ENCODE measurements at regions not wholly inside any gene's neighbourhood (a gene's known extent, or its start where the extent isn't known, plus 50 kb on each side); places are given as distances from the start of the nearest gene placed in this dataset.

DNA sequence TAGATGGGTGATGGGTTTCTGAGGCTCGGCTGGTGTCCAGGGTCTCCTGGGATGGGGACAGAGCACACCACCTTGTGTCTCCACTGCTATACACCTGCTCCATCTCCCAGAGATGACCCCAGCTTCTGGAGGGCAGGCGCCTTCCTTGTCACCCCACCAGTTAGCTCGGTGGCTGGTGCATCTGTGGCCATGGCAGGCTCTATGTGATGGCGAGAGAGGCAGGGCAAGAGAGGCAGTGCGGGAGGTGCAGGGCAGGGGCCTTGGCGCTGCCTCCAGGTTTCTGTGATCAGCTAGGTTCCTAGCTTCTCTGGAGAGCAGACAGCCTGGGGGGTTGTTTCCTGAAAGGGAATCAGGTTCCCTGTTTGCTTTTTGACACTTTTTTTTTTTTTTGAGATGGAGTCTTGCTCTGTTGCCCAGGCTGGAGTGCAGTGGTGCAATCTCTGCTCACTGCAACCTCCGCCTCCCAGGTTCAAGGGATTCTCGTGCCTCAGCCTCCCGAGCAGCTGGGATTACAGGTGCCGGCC is 69.0 kb upstream of the ZNF536 start:
- ChIA-PET CTCF (no interaction called here), POLR2A (no interaction called here)
- no peak for DNase-seq (ENCODE audit: extremely low spot score)
- no peak for TF ChIP-seq CTCF (IDR thresholded peaks at IDR 0.05; ENCODE audit: control extremely low read depth, extremely low read depth, low read depth, missing control alignments)

DNA sequence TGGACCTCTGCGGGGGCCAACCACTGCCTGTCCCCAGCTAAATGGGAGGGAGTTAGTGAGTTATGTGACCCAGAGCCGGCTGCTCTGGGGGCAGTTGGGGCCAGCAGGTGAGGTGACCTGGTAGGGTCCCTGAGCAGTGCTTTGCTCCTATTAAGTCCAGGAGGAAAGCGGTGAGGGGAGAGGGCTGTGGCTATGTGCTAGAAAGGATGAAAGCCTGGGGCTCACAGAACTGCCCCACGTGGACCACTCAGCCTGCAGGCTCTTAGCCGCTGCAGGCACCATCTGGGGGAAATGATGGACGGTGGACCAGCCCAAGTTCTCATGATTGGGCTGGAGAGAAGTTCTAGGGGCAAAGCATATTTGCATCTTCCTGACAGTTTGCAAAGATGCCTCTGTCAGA is 67.6 kb upstream of the ZNF536 start:
- TF ChIP-seq CTCF (IDR thresholded peaks at IDR 0.05; ENCODE audit: control extremely low read depth, extremely low read depth, low read depth, missing control alignments), result no peak
- POLR2A ChIA-PET, result no interaction called here
- no peak for DNase-seq (ENCODE audit: extremely low spot score)
- CTCF ChIA-PET, result interaction anchor here (1.6 kb wide), 1 partner anchor 10 kb away, joined by 6 read pairs; no protein-coding TSS in a partner anchor

- TF ChIP-seq CTCF (IDR thresholded peaks at IDR 0.05; ENCODE audit: control extremely low read depth, extremely low read depth, low read depth, missing control alignments), result no peak
- DNase-seq (ENCODE audit: extremely low spot score), result no peak
- ChIA-PET POLR2A (no interaction called here), CTCF (interaction anchor here (1.4 to 1.6 kb wide), 2 partner anchors 9 to 12 kb away, joined by 6 read pairs; no protein-coding TSS in a partner anchor)
These were observed 66.7 kb upstream of the ZNF536 start for GRCh38 chr19:30305346-30306060.

DNA sequence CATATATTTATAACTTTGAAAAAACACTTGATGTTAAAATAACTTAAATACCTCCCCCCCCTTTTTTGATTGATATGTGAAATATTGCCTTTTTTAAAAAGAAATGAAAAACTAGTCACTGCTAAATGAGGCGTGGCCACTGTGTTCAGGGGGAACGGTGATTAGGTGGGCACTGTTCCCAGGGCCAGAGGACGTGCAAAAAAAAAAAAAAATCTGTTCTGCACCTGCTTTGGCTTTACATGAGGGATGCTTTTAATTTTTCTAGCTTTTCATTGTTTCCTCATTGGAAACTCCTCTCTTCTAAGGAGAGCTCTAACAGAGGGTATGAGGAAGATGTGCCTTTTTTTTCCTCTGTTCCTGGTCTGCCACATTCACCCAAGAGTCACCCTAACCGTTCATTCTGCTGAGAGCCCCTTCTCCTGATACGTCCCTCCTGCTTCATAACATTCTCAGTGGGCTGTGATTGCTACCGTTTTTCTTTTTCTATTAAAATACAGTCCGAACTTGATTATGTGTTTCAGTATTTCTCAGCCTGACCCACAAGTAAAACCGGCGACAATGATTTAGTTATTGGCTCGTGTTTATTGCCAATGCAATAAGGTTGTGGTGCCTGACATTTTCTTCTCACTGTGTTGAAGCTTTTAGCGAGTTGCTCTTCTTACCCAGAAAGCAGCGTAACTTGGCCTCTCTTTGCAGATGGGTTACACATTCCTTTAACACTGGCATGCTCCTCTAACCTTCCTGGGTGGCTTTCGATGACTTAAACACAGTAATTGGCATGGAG is 64.8 kb upstream of the ZNF536 start:
- ChIA-PET CTCF (interaction anchor here (1.4 kb wide), 1 partner anchor 14 kb away, joined by 6 read pairs; no protein-coding TSS in a partner anchor), POLR2A (no interaction called here)
- DNase-seq (ENCODE audit: extremely low spot score), result no peak
- TF ChIP-seq CTCF (IDR thresholded peaks at IDR 0.05; ENCODE audit: control extremely low read depth, extremely low read depth, low read depth, missing control alignments), result no peak

DNA sequence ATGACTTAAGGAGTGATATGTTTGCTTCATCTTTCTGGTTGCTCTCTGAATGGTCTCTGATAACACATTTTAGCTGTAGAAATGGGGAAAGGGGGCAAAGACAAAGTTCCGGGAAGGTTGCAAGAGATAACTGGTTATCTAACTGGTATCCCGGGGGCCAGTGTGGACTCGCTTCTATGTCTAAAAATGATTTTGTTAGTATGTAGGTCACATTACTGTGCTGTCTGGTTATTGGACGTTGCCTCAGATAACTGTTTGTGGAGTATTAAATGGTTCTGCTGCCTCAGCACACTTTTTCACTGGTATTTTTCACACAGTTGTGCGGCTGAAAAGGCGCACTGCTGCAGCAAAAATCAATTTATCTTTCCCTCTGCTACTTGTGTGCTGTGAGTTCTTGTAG is 63.0 kb upstream of the ZNF536 start:
- DNase-seq (ENCODE audit: extremely low spot score), result no peak
- POLR2A ChIA-PET, result no interaction called here
- TF ChIP-seq CTCF (IDR thresholded peaks at IDR 0.05; ENCODE audit: control extremely low read depth, extremely low read depth, low read depth, missing control alignments), result no peak
- CTCF ChIA-PET, result no interaction called here

DNA sequence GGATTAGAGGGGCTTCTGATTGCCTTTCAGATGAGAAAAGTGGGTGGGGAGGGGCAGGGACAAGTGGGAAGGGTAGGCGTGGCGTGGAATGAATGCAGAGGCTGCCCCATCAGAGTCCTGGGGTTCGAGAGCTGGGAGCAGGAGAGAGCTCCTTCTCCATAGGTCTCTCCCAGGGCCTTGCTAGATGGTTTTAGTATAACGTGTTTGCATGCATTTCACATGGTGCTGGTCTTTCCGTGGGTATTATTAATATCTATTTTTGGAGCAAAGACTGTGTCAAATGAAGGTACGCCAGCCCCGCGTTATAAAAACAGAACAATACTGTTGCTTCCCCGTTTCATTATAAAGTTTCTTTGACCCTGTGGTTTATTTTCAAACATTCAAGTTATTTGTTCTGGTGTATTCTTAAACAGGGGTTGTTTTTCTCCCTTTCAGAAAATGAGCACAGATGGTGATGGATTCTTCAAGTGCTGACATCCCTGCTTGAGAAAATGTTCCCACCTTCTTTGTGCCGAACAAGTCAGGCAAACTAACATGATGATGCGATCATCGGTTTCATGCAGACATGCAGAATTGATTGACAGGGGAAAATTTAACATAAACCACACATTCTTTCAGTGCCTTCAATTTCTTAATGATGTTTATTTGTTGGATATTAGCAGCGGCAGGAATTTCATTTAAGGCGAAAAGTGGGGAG is 62.1 kb upstream of the ZNF536 start:
- CTCF ChIA-PET, result no interaction called here

More for the DNA sequence above, 62.1 kb upstream of the ZNF536 start:
- DNase-seq (ENCODE audit: extremely low spot score), result no peak
- POLR2A ChIA-PET, result no interaction called here
- no peak for TF ChIP-seq CTCF (IDR thresholded peaks at IDR 0.05; ENCODE audit: control extremely low read depth, extremely low read depth, low read depth, missing control alignments)

Data from GM10248 (cell line).